Loucy (cell line): ENCODE measurements at regions not wholly inside any gene's neighbourhood (a gene's known extent, or its start where the extent isn't known, plus 50 kb on each side); places are given as distances from the start of the nearest gene placed in this dataset.

Experiments used
- H2AFZ ChIP-seq: fragments of 200-600 bp; sonication (generic); 2 replicates; pipeline ENCODE4 v1.6.0; 2016; ENCODE audit warnings: antibody characterized with exemption, mild to moderate bottlenecking, low read length, moderate library complexity
- H3F3A ChIP-seq: fragments of 200-600 bp; 2 replicates; pipeline ENCODE4 v1.6.0; 2016; ENCODE audit warnings: antibody characterized with exemption, low read depth, mild to moderate bottlenecking
- H3K27me3 ChIP-seq: fragments of 200-600 bp; sonication (generic); 2 replicates; pipeline ENCODE4 v1.6.1; 2014; ENCODE audit warnings: low read length, mild to moderate bottlenecking; ENCODE audit not compliant: insufficient read depth, poor library complexity, severe bottlenecking
- H3K36me3 ChIP-seq: fragments of 200-600 bp; sonication (generic); 2 replicates; pipeline ENCODE4 v1.6.1; 2016; ENCODE audit warnings: low read length; ENCODE audit not compliant: insufficient read depth
- H3K4me1 ChIP-seq: fragments of 200-600 bp; sonication (generic); 2 replicates; pipeline ENCODE4 v1.5.1; 2014; ENCODE audit warnings: low read length, mild to moderate bottlenecking; ENCODE audit not compliant: insufficient read depth, poor library complexity, severe bottlenecking
- H3K4me2 ChIP-seq: fragments of 200-600 bp; sonication (generic); 2 replicates; pipeline ENCODE4 v1.6.0; 2014; ENCODE audit warnings: antibody characterized with exemption, low read length, low read depth, mild to moderate bottlenecking; ENCODE audit not compliant: poor library complexity, severe bottlenecking
- H3K4me3 ChIP-seq: fragments of 200-600 bp; sonication (generic); 2 replicates; pipeline ENCODE4 v1.5.1; 2014; ENCODE audit warnings: low read length, mild to moderate bottlenecking, mixed read lengths; ENCODE audit not compliant: poor library complexity, severe bottlenecking
- H3K79me2 ChIP-seq: fragments of 200-600 bp; sonication (generic); 2 replicates; pipeline ENCODE4 v1.6.1; 2014; ENCODE audit warnings: low read length; ENCODE audit not compliant: insufficient read depth
- H3K9ac ChIP-seq: fragments of 200-600 bp; sonication (generic); 2 replicates; pipeline ENCODE4 v1.6.0; 2014; ENCODE audit warnings: mild to moderate bottlenecking, low read depth, low read length, moderate library complexity; ENCODE audit not compliant: poor library complexity, severe bottlenecking
- H3K9me2 ChIP-seq: fragments of 200-600 bp; sonication (generic); replicated peaks from 2 replicates; pipeline ENCODE4 v1.6.1; 2016; ENCODE audit warnings: low read depth, low read length, mixed read lengths
- H3K9me3 ChIP-seq: fragments of 200-600 bp; sonication (generic); 2 replicates; pipeline ENCODE4 v1.6.1; 2014; ENCODE audit warnings: mild to moderate bottlenecking, antibody characterized with exemption, low read length, low read depth; ENCODE audit not compliant: insufficient read depth
- H4K20me1 ChIP-seq: fragments of 200-600 bp; sonication (generic); 2 replicates; pipeline ENCODE4 v1.6.0; 2014; ENCODE audit warnings: antibody characterized with exemption, low read length, mild to moderate bottlenecking; ENCODE audit not compliant: insufficient read depth, poor library complexity, severe bottlenecking
- EZH2phosphoT487 ChIP-seq: fragments of 200-600 bp; IDR thresholded peaks from 2 replicates; pipeline ENCODE4 v1.6.1; 2018; ENCODE audit warnings: antibody characterized with exemption, mild to moderate bottlenecking, moderate library complexity, borderline replicate concordance
- TF ChIP-seq, protein P1 (sequence below): fragments of 200-600 bp; sonication (generic); conservative IDR thresholded peaks from 2 replicates; pipeline ENCODE4 v1.5.1; 2014; ENCODE audit warnings: mild to moderate bottlenecking, antibody characterized with exemption, low read length

DNA sequence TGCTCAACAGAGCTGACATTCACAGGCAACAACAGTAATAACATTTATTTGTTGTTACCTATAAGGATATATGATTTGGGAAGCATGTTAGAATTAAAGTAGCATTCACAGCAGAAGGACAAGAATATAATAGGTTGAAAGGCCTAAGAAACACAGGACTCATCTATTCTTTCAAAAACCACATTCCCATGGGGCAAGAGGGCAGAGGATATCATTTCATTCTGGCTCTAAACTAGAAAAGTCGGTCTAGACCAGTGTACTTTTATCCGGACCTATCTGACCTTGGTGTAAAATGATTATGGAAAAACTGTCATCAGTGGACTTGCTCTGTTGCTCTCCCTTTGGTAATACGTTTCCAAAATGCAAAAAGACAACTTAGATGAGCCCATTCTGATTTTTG lies 914.7 kb upstream of the CITED2 start:
- TF ChIP-seq, protein P1, sequence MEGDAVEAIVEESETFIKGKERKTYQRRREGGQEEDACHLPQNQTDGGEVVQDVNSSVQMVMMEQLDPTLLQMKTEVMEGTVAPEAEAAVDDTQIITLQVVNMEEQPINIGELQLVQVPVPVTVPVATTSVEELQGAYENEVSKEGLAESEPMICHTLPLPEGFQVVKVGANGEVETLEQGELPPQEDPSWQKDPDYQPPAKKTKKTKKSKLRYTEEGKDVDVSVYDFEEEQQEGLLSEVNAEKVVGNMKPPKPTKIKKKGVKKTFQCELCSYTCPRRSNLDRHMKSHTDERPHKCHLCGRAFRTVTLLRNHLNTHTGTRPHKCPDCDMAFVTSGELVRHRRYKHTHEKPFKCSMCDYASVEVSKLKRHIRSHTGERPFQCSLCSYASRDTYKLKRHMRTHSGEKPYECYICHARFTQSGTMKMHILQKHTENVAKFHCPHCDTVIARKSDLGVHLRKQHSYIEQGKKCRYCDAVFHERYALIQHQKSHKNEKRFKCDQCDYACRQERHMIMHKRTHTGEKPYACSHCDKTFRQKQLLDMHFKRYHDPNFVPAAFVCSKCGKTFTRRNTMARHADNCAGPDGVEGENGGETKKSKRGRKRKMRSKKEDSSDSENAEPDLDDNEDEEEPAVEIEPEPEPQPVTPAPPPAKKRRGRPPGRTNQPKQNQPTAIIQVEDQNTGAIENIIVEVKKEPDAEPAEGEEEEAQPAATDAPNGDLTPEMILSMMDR: no peak
- no peak for TF ChIP-seq EZH2phosphoT487
- no peak overlapping the region for H3K4me2 ChIP-seq

DNA sequence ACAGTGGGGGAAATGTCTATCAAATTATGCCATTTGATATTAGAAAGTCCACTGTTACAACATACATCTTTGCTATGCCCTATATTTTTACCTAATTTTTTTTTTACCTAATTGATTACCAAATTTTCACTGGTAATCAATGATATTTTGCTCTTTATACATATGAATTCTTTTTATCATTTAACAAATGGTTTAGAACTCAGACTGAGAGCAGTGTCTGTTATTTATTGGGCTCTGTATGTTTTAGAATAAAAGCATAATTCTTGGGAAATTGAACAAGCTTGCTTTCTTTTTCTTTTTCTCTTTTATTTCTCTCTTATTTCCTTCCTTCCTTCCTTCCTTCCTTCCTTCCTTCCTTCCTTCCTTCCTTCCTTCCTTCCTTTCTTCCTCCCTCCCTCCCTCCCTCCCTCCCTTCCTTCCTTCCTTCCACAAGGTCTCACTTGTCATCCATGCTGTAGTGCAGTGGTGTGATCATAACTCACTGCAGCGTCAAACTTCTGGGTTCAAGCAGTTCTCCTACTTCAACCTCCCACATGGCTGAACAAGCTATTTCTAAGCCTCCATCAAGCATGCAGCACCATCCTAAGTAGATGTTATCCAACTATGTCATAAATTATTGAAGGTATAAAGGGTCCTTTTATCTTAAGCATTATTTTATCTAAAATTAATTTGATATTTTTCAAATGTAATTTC lies 911.7 kb upstream of the CITED2 start:
- H2AFZ ChIP-seq: no peak overlapping the region
- H3K9me2 ChIP-seq: no peaks in the 10 kb centered on the region
- H3K4me2 ChIP-seq: no peak overlapping the region
- no peaks in the 10 kb centered on the region for H4K20me1 ChIP-seq
- no peaks in the 10 kb centered on the region for H3F3A ChIP-seq
- H3K36me3 ChIP-seq: no peaks in the 10 kb centered on the region
- H3K4me1 ChIP-seq: no peaks in the 10 kb centered on the region
- H3K27me3 ChIP-seq: no peaks in the 10 kb centered on the region
- H3K79me2 ChIP-seq: no peaks in the 10 kb centered on the region
- H3K9ac ChIP-seq: no peak overlapping the region
- TF ChIP-seq, protein P1: no peak
- TF ChIP-seq EZH2phosphoT487: no peak
- H3K4me3 ChIP-seq: no peak overlapping the region
- H3K9me3 ChIP-seq: no peaks in the 10 kb centered on the region

More for the DNA sequence above, 914.7 kb upstream of the CITED2 start:
- Histone ChIP-seq H3K79me2 (no peaks in the 10 kb centered on the region), H3K27me3 (no peaks in the 10 kb centered on the region), H2AFZ (no peak overlapping the region), H3K4me3 (no peak overlapping the region), H3F3A (no peaks in the 10 kb centered on the region), H3K4me1 (no peaks in the 10 kb centered on the region), H3K36me3 (no peaks in the 10 kb centered on the region), H3K9me2 (no peaks in the 10 kb centered on the region), H4K20me1 (no peaks in the 10 kb centered on the region), H3K9ac (no peak overlapping the region), H3K9me3 (no peaks in the 10 kb centered on the region)

DNA sequence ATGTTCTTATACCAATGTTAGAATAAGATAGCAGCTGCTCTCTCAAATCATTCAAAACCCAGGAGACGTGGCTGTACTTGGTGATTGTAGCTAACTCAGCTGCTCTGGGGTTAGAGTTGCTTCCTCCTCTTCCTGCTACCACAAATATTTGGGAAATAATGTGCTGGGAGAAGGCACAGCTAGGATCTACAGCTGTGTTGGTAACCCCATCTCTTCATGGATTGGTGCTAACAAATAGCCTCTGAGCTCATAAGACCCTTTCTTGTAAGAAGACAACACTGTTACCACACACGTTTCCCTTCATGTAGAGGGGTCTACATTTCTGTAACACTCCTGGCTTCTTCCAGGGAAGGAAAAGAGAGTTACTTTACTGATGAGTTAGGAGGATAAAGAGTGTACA lies 911.0 kb upstream of the CITED2 start:
- Histone ChIP-seq H3K9ac (no peak overlapping the region), H3K9me3 (no peaks in the 10 kb centered on the region), H3K27me3 (no peaks in the 10 kb centered on the region), H3K4me1 (no peaks in the 10 kb centered on the region), H3K4me2 (no peak overlapping the region), H3K4me3 (no peak overlapping the region), H3K36me3 (no peaks in the 10 kb centered on the region), H3K79me2 (no peaks in the 10 kb centered on the region), H3F3A (no peaks in the 10 kb centered on the region), H4K20me1 (no peaks in the 10 kb centered on the region), H3K9me2 (no peaks in the 10 kb centered on the region), H2AFZ (no peak overlapping the region)
- no peak for TF ChIP-seq EZH2phosphoT487
- TF ChIP-seq, protein P1: no peak
